ENCODE measurements at regions not wholly inside any gene's neighbourhood (a gene's known extent, or its start where the extent isn't known, plus 50 kb on each side); places are given as distances from the start of the nearest gene placed in this dataset.

GRCh38 chr2:125042727-125043126, 1017.6 kb downstream of the CNTNAP5 start:
- H4K8ac ChIP-seq (ENCODE audit: low read depth in 2 of 2, low read length in 2 of 2) = no peak overlapping the region
- H2BK120ac ChIP-seq (ENCODE audit: low read depth, low read length) = no peak overlapping the region
- no peak overlapping the region for H3K23ac ChIP-seq (ENCODE audit: low read depth, low read length)
- TF ChIP-seq RAD21 (IDR thresholded peaks at IDR 0.05; ENCODE audit: low read length) (no peak), CEBPB (IDR thresholded peaks at IDR 0.05; ENCODE audit: low read depth, low read length) (no peak)
- ChIA-PET POLR2A (ENCODE audit: unreplicated experiment) (no interaction called here), CTCF (no interaction called here)
- no peak overlapping the region for H3K4ac ChIP-seq (ENCODE audit: low read depth, low read length)
- BruUV-seq (replicated peaks) = no TSS peak
- no peak overlapping the region for H3K14ac ChIP-seq (replicated peaks; ENCODE audit: low read depth, low read length)
- H3K36me3 ChIP-seq (ENCODE audit: control insufficient read depth, insufficient read depth, low read length) = no peaks in the 10 kb centered on the region
- H3K4me1 ChIP-seq (ENCODE audit: control insufficient read depth, insufficient read depth, low read length) = no peaks in the 10 kb centered on the region
- no peak overlapping the region for H2AFZ ChIP-seq (replicated peaks; ENCODE audit: low read length, poor library complexity)
- ATAC-seq (ENCODE audit: low read depth) (no peak), DNase-seq (no peak)
- no peak overlapping the region for H2BK20ac ChIP-seq (ENCODE audit: low read depth, low read length)
- no peak overlapping the region for H2AK9ac ChIP-seq (replicated peaks; ENCODE audit: low read depth, low read length, poor library complexity)
- no peak overlapping the region for H3K9ac ChIP-seq (ENCODE audit: low read depth, low read length)
- no peak overlapping the region for H3K56ac ChIP-seq (ENCODE audit: extremely low read depth, insufficient read depth, low read length)
- in situ Hi-C loops (cut with MboI; ENCODE audit: low sequenced_read_pairs) = no loop called here
- H3K27me3 ChIP-seq (ENCODE audit: control insufficient read depth, insufficient read depth, low read length) = no peaks in the 10 kb centered on the region
- intact Hi-C loops (cut with micrococcal nuclease) = no loop called here
- no peak overlapping the region for H3K27ac ChIP-seq (ENCODE audit: insufficient read depth, low read length)
- no peak overlapping the region for H4K91ac ChIP-seq (ENCODE audit: insufficient read depth, low read depth, low read length)
- no peaks in the 10 kb centered on the region for H3K79me1 ChIP-seq (ENCODE audit: low read depth in 1 of 2, low read length in 2 of 2)
- H2BK5ac ChIP-seq (ENCODE audit: low read depth, low read length, poor library complexity, severe bottlenecking) = no peak overlapping the region
- no peak overlapping the region for H2BK15ac ChIP-seq (ENCODE audit: low read depth, low read length)
- no peak overlapping the region for H4K5ac ChIP-seq (ENCODE audit: low read depth, low read length)
- dilution Hi-C loops (cut with HindIII; ENCODE audit: low sequenced_read_pairs, unreplicated experiment) = no loop called here
- no peak overlapping the region for H3K4me3 ChIP-seq (ENCODE audit: insufficient read depth, low read depth, low read length)
- no peak overlapping the region for H3K4me2 ChIP-seq (ENCODE audit: low read depth, low read length)
- H3K9me3 ChIP-seq (ENCODE audit: control insufficient read depth, insufficient read depth, low read length) = peaks cover 2% of the 10 kb centered on the region; the same call in 1 of the 2 replicates
- no peaks in the 10 kb centered on the region for H4K20me1 ChIP-seq (ENCODE audit: insufficient read depth, low read length)
- no peak overlapping the region for H2AK5ac ChIP-seq (ENCODE audit: low read depth, low read length)
- no peak overlapping the region for H3K18ac ChIP-seq (ENCODE audit: low read depth, low read length)
- no peaks in the 10 kb centered on the region for H3K9me1 ChIP-seq (ENCODE audit: insufficient read depth, low read length)

All from IMR-90 (cell line).